K562 (cell line): ENCODE measurements at regions not wholly inside any gene's neighbourhood (a gene's known extent, or its start where the extent isn't known, plus 50 kb on each side); places are given as distances from the start of the nearest gene placed in this dataset.

ENCODE experiments used
- ATAC-seq: fragments of 200-7000 bp; cut with Tn5 transposase; 3 replicates; pipeline ENCODE4 v1.9.1; 2020; ENCODE audit warnings: moderate library complexity
- BruUV-seq: library from RNA; stranded (reverse); fragments of 400-500 nt; replicated peaks from 2 replicates; lab custom pipeline; 2021; lab: Mats Ljungman, UMichigan
- CTCF ChIA-PET: fragments of 300-600 bp; formaldehyde crosslinking; extraction: SDS; loops from one replicate; lab custom pipeline; 2021; ENCODE audit warnings: low intra/inter-chr PET ratio; lab: Yijun Ruan, JAX
- POLR2A ChIA-PET: fragments of 300-600, 350-650 bp; sonication (Branson Sonifier 250); formaldehyde crosslinking; extraction: SDS; loops from one replicate; lab custom pipeline; 2021; ENCODE audit warnings: antibody characterized with exemption, inconsistent platforms; lab: Yijun Ruan, JAX
- DNase-seq, 4 experiments: peaks; one replicate each; pipeline versions ENCODE4 v3.0.0 to v3.0.0-alpha.2; 2011 to 2018; ENCODE audit warnings: low spot score in 3 of 4, mixed read lengths in 3 of 4; ENCODE audit errors: extremely low read depth in 1 of 4
- FAIRE-seq: peaks from 2 replicates; lab custom pipeline; 2011; peaks lifted over from hg19 to GRCh38; lab: Jason Lieb, UNC
- H2AFZ ChIP-seq: 2 replicates; pipeline ENCODE4 v1.6.0; 2011; ENCODE audit warnings: low read depth, low read length, control low read depth, inconsistent platforms
- H3K27ac ChIP-seq: fragments of 200-600 bp; 3 replicates; pipeline ENCODE4 v1.8.0; 2011; ENCODE audit warnings: low read depth, mild to moderate bottlenecking, control low read depth, inconsistent platforms, low read length, moderate library complexity, mixed read lengths; ENCODE audit errors: extremely low read depth
- H3K27me3 ChIP-seq, 2 experiments: fragments of 300-600 bp in 1 of 2; 2 replicates in 1 of 2; 3 replicates in 1 of 2; pipeline versions ENCODE4 v1.6.0 to v1.8.0; 2011; ENCODE audit warnings: inconsistent platforms in 2 of 2, low read length in 2 of 2, mild to moderate bottlenecking in 1 of 2, mixed read lengths in 1 of 2, moderate library complexity in 1 of 2; ENCODE audit not compliant: control insufficient read depth in 2 of 2, insufficient read depth in 2 of 2
- H3K36me3 ChIP-seq: fragments of 300-600 bp; 3 replicates; pipeline ENCODE4 v1.8.0; 2011; ENCODE audit warnings: mild to moderate bottlenecking, low read length, inconsistent platforms; ENCODE audit not compliant: control insufficient read depth, insufficient read depth
- H3K4me1 ChIP-seq, 2 experiments: fragments of 200-600 bp in 1 of 2; replicated peaks in 1 of 2; 2 replicates in 1 of 2; 3 replicates in 1 of 2; pipeline versions ENCODE4 v1.5.1 to v1.8.0; 2011; ENCODE audit warnings: inconsistent platforms in 2 of 2, low read length in 2 of 2, mild to moderate bottlenecking in 1 of 2, mixed read lengths in 1 of 2, moderate library complexity in 1 of 2; ENCODE audit not compliant: control insufficient read depth in 2 of 2, insufficient read depth in 2 of 2
- H3K4me2 ChIP-seq: 2 replicates; pipeline ENCODE4 v1.6.1; 2011; ENCODE audit warnings: low read length, control low read depth, inconsistent platforms, mixed read lengths; ENCODE audit not compliant: insufficient read depth
- H3K4me3 ChIP-seq: fragments of 200-600 bp; sonication (generic), shearing (Covaris generic); 2 replicates; pipeline ENCODE4 v1.5.1; 2016; ENCODE audit warnings: control low read depth, inconsistent platforms
- H3K79me2 ChIP-seq: fragments of 200-600 bp; 3 replicates; pipeline ENCODE4 v1.8.0; 2011; ENCODE audit warnings: low read length, inconsistent platforms; ENCODE audit not compliant: control insufficient read depth, insufficient read depth
- H3K9ac ChIP-seq, 2 experiments: 2 replicates each; pipeline versions ENCODE4 v1.6.0 to v1.6.1; 2011; ENCODE audit warnings: low read depth in 2 of 2, low read length in 2 of 2, control low read depth in 1 of 2, inconsistent platforms in 1 of 2, mild to moderate bottlenecking in 1 of 2, mixed read lengths in 1 of 2; ENCODE audit not compliant: insufficient read depth in 1 of 2
- H3K9me1 ChIP-seq: one replicate; pipeline ENCODE4 v1.6.0; 2011; ENCODE audit warnings: inconsistent platforms, mild to moderate bottlenecking, low read length, moderate library complexity; ENCODE audit not compliant: control insufficient read depth, insufficient read depth
- H3K9me3 ChIP-seq: replicated peaks from 2 replicates; pipeline ENCODE4 v1.5.1; 2011; ENCODE audit warnings: low read depth, low read length, inconsistent platforms; ENCODE audit not compliant: control insufficient read depth, insufficient read depth
- H4K20me1 ChIP-seq: replicated peaks from 2 replicates; pipeline ENCODE4 v1.6.1; 2011; ENCODE audit warnings: low read length, inconsistent platforms, mixed read lengths; ENCODE audit not compliant: control insufficient read depth, insufficient read depth
- ASH1L ChIP-seq: fragments of 450-650 bp; IDR thresholded peaks from 2 replicates; pipeline ENCODE4 v1.6.1; 2018; ENCODE audit warnings: borderline replicate concordance, mild to moderate bottlenecking, low read depth; ENCODE audit not compliant: partially characterized antibody
- GATA2 ChIP-seq: sonication (generic); formaldehyde crosslinking; IDR thresholded peaks from 2 replicates; pipeline ENCODE4 v1.4.0; 2020; ENCODE audit warnings: mild to moderate bottlenecking, missing genetic modification reagents
- RHOXF2B ChIP-seq: fragments of 250-450 bp; sonication (Bioruptor Pico); conservative IDR thresholded peaks from 2 replicates; pipeline ENCODE4 v1.5.1; 2021
- SOX6 ChIP-seq: fragments of 450-650 bp; IDR thresholded peaks from 2 replicates; pipeline ENCODE4 v1.6.1; 2014; ENCODE audit warnings: mild to moderate bottlenecking
- ZNF695 ChIP-seq: fragments of 450-650 bp; formaldehyde crosslinking; IDR thresholded peaks from 2 replicates; pipeline ENCODE4 v1.4.0; 2020; ENCODE audit warnings: mild to moderate bottlenecking, moderate library complexity
- ZNF707 ChIP-seq: fragments of 250-450 bp; sonication (Bioruptor Pico); conservative IDR thresholded peaks from 2 replicates; pipeline ENCODE4 v1.8.0; 2022; ENCODE audit warnings: inconsistent platforms, mild to moderate bottlenecking, moderate library complexity
- WGBS: fragments of 100-300 bp; shearing (Covaris generic); methylation state at CpG from one replicate; pipeline ENCODE4 v1.1.6; 2016; ENCODE audit warnings: low coverage, mixed read lengths; ENCODE audit not compliant: insufficient coverage; ENCODE audit errors: missing lambda C conversion rate; 5-methylcytosine and 5-hydroxymethylcytosine counted together
- in situ Hi-C: fragments of 300-500 bp; cut with MboI; formaldehyde crosslinking; loops from 4 replicates; pipeline ENCODE4 v1.15.0; 2018; ENCODE audit warnings: inconsistent platforms, mixed read lengths
- intact Hi-C: fragments of 100-400 bp; cut with micrococcal nuclease; formaldehyde crosslinking; loops from 2 replicates; pipeline ENCODE4 v1.14.2; 2022
- TF ChIP-seq, protein P1 (sequence below), 2 experiments: fragments of 250-450 bp in 1 of 2; fragments of 450-650 bp in 1 of 2; sonication (Bioruptor Pico) in 1 of 2; IDR thresholded peaks; 2 replicates each; pipeline versions ENCODE4 v1.6.1 to v1.8.0; 2016 to 2021; ENCODE audit warnings: mild to moderate bottlenecking in 2 of 2, moderate library complexity in 2 of 2, missing compliant biosample characterization in 1 of 2, missing genetic modification characterization in 1 of 2
- TF ChIP-seq, protein P2 (sequence below): sonication (generic); formaldehyde crosslinking; IDR thresholded peaks from 2 replicates; pipeline ENCODE4 v1.8.0; 2022; ENCODE audit warnings: missing genetic modification reagents, mild to moderate bottlenecking, moderate library complexity, borderline replicate concordance
- TF ChIP-seq, protein P3 (sequence below): fragments of 250-450 bp; sonication (Bioruptor Pico); IDR thresholded peaks from 2 replicates; pipeline ENCODE4 v1.4.0; 2020

DNA sequence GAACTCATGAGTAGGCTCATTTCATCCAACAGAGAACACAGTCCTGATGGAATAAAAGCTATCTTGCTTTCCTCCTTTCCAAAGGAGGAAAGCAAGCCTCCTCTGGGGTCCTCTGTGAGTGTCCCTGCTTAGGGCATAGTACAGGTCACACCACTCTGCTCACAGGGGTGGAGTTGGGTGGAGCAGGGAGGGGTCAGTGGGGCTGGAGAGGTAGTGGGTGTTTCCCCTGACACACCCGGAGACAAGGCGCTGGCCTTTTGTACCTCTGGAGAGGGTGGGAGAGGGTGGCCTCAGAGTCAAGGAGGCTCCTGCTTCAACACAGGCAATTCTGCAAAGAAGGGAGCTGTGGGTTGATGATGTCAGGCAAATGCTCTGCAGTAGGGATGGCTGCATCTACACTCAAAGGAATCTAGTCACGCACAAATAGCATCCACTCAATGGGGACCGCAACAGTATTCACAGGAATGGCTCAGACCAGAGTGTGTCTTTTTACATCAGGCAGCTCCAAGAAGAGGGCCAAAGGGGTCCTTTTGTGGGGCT is 58.6 kb upstream of the PLXNA2 start:
- FAIRE-seq = no peak
- TF ChIP-seq, protein P1, sequence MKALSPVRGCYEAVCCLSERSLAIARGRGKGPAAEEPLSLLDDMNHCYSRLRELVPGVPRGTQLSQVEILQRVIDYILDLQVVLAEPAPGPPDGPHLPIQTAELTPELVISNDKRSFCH (CRISPR knock-in tag; IDR thresholded peaks at IDR 0.05) = no peak
- TF ChIP-seq, protein P1 (tag; IDR thresholded peaks at IDR 0.05) = no peak
- TF ChIP-seq RHOXF2B (CRISPR knock-in tag) (no peak), SOX6 (no peak), ZNF707 (no peak), GATA2 (CRISPR knock-in tag) (no peak), ASH1L (no peak), ZNF695 (CRISPR knock-in tag) (no peak)
- TF ChIP-seq, protein P2, sequence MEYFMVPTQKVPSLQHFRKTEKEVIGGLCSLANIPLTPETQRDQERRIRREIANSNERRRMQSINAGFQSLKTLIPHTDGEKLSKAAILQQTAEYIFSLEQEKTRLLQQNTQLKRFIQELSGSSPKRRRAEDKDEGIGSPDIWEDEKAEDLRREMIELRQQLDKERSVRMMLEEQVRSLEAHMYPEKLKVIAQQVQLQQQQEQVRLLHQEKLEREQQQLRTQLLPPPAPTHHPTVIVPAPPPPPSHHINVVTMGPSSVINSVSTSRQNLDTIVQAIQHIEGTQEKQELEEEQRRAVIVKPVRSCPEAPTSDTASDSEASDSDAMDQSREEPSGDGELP = no peak
- TF ChIP-seq, protein P3, sequence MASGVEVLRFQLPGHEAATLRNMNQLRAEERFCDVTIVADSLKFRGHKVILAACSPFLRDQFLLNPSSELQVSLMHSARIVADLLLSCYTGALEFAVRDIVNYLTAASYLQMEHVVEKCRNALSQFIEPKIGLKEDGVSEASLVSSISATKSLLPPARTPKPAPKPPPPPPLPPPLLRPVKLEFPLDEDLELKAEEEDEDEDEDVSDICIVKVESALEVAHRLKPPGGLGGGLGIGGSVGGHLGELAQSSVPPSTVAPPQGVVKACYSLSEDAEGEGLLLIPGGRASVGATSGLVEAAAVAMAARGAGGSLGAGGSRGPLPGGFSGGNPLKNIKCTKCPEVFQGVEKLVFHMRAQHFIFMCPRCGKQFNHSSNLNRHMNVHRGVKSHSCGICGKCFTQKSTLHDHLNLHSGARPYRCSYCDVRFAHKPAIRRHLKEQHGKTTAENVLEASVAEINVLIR (CRISPR knock-in tag) = no peak
- TF ChIP-seq, all 486 proteins: peak for 0
- no peak overlapping the region for H3K4me3 ChIP-seq
- POLR2A ChIA-PET = interaction anchor here (0.7 kb wide), 1 partner anchor 13 kb away, joined by 3 read pairs; no protein-coding TSS in a partner anchor
- H3K9ac ChIP-seq = no peak overlapping the region
- DNase-seq (no peak), ATAC-seq (no peak)
- no TSS peak for BruUV-seq
- WGBS = 0% methylated on average over 4 of the region's 4 CpGs
- H4K20me1 ChIP-seq = no peaks in the 10 kb centered on the region
- intact Hi-C loops = no loop called here
- no peak overlapping the region for H3K27ac ChIP-seq
- CTCF ChIA-PET = no interaction called here
- peaks cover 3 to 7% of the 10 kb centered on the region in 2 experiments; a peak in 3 of 5 replicates for H3K27me3 ChIP-seq
- no peaks in the 10 kb centered on the region for H3K36me3 ChIP-seq
- in situ Hi-C loops = no loop called here
- no peak overlapping the region for H2AFZ ChIP-seq
- H3K4me1 ChIP-seq = no peaks in the 10 kb centered on the region
- no peaks in the 10 kb centered on the region for H3K79me2 ChIP-seq
- H3K9me3 ChIP-seq = no peaks in the 10 kb centered on the region
- H3K9me1 ChIP-seq = no peaks in the 10 kb centered on the region
- no peak overlapping the region for H3K4me2 ChIP-seq
